Suprapubic skin (tissue), 4 donors: ENCODE measurements at regions not wholly inside any gene's neighbourhood (a gene's known extent, or its start where the extent isn't known, plus 50 kb on each side); places are given as distances from the start of the nearest gene placed in this dataset.

Experiments used
- DNase-seq, 2 donors: peaks; one replicate each; pipeline ENCODE4 v3.0.0-alpha.2; 2019; ENCODE audit warnings: low spot score in 2 of 2
- H3K27ac ChIP-seq: fragments of 200-600 bp; sonication (generic); one replicate; pipeline ENCODE4 v1.5.1; 2019
- H3K27me3 ChIP-seq: fragments of 200-600 bp; sonication (generic); one replicate; pipeline ENCODE4 v1.5.1; 2019
- H3K36me3 ChIP-seq: fragments of 200-600 bp; sonication (generic); one replicate; pipeline ENCODE4 v1.5.1; 2019
- H3K4me1 ChIP-seq: fragments of 200-600 bp; sonication (generic); one replicate; pipeline ENCODE4 v1.5.1; 2019
- H3K4me3 ChIP-seq: fragments of 200-600 bp; sonication (generic); one replicate; pipeline ENCODE4 v1.5.1; 2019; ENCODE audit warnings: mild to moderate bottlenecking
- H3K9me3 ChIP-seq: fragments of 200-600 bp; sonication (generic); one replicate; pipeline ENCODE4 v1.5.1; 2019
- EP300 ChIP-seq: sonication (generic); formaldehyde crosslinking; IDR thresholded peaks from one replicate; pipeline ENCODE4 v1.6.1; 2017; ENCODE audit warnings: antibody characterized with exemption
- POLR2A ChIP-seq, 2 donors: fragments of 450-650 bp; IDR thresholded peaks; one replicate each; pipeline ENCODE4 v1.6.1; 2017; ENCODE audit warnings: antibody characterized with exemption in 2 of 2, mild to moderate bottlenecking in 2 of 2, moderate library complexity in 2 of 2
- POLR2AphosphoS5 ChIP-seq, 3 donors: sonication (generic); formaldehyde crosslinking; IDR thresholded peaks; one replicate each; pipeline ENCODE4 v1.6.1; 2017; ENCODE audit warnings: antibody characterized with exemption in 3 of 3
- WGBS: methylation state at CpG from one replicate; pipeline ENCODE4 v1.1.5; 2018; 5-methylcytosine and 5-hydroxymethylcytosine counted together
- TF ChIP-seq, protein P1 (sequence below), 2 donors: fragments of 200-600 bp in 1 of 2; fragments of 450-650 bp in 1 of 2; sonication (generic) in 1 of 2; IDR thresholded peaks; one replicate each; pipeline ENCODE4 v1.5.1; 2016 to 2019; ENCODE audit warnings: antibody characterized with exemption in 2 of 2, mild to moderate bottlenecking in 1 of 2, moderate library complexity in 1 of 2

DNA sequence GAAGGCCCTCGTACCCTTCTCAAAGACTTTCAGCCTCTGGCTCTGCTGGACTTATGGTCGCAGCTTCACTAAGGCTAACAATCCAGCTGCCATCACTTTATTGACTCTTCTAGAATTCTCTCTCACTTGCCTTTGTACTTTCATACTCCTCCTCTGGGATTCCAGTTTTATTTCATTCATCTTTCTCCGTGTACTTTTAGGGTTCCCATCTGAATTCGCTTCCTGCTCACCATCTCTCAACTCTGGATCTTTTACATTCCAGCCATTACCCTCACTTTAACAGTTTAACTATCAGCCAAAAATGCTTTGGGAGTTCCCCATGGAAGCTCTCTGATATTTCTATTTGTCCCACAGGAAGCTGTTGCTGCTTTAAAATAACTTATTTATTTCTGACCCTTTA lies 149.3 kb upstream of the KL start:
- no peaks in the 10 kb centered on the region for H3K9me3 ChIP-seq
- no peaks in the 10 kb centered on the region for H3K27me3 ChIP-seq
- no peak for DNase-seq
- 75% methylated on average over 4 of the region's 4 CpGs for WGBS
- H3K27ac ChIP-seq: no peak overlapping the region
- H3K36me3 ChIP-seq: no peaks in the 10 kb centered on the region
- TF ChIP-seq POLR2AphosphoS5 (IDR thresholded peaks at IDR 0.05) (no peak), EP300 (no peak), POLR2A (IDR thresholded peaks at IDR 0.05) (no peak)
- TF ChIP-seq, protein P1, sequence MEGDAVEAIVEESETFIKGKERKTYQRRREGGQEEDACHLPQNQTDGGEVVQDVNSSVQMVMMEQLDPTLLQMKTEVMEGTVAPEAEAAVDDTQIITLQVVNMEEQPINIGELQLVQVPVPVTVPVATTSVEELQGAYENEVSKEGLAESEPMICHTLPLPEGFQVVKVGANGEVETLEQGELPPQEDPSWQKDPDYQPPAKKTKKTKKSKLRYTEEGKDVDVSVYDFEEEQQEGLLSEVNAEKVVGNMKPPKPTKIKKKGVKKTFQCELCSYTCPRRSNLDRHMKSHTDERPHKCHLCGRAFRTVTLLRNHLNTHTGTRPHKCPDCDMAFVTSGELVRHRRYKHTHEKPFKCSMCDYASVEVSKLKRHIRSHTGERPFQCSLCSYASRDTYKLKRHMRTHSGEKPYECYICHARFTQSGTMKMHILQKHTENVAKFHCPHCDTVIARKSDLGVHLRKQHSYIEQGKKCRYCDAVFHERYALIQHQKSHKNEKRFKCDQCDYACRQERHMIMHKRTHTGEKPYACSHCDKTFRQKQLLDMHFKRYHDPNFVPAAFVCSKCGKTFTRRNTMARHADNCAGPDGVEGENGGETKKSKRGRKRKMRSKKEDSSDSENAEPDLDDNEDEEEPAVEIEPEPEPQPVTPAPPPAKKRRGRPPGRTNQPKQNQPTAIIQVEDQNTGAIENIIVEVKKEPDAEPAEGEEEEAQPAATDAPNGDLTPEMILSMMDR (IDR thresholded peaks at IDR 0.05): no peak
- H3K4me1 ChIP-seq: no peaks in the 10 kb centered on the region
- H3K4me3 ChIP-seq: no peak overlapping the region

DNA sequence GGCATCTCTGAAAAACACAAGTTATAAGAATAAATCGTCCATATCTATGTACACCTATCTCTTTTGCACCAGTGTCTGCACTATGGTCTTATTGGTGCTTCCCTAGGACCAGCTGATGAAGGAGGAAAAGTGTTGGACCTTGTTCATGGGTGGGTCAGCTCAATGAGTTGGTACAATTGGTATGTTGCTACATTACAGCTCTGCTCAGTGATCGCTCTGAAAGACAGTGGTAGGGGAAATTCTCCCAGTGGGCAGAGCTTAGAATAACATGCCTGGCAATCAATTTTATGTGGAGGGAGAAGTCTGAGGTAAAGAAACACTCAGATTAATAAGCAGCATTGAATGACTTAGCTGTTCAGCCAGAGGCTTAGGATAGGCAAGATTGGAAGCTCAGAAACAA lies 138.7 kb upstream of the KL start:
- Histone ChIP-seq H3K9me3 (no peaks in the 10 kb centered on the region), H3K27me3 (no peaks in the 10 kb centered on the region), H3K4me1 (peaks cover 14% of the 10 kb centered on the region), H3K36me3 (no peaks in the 10 kb centered on the region), H3K4me3 (no peak overlapping the region), H3K27ac (no peak overlapping the region)
- WGBS: 83% methylated on average over 2 of the region's 2 CpGs
- TF ChIP-seq POLR2A (IDR thresholded peaks at IDR 0.05) (no peak), POLR2AphosphoS5 (IDR thresholded peaks at IDR 0.05) (no peak), EP300 (no peak)
- TF ChIP-seq, protein P1 (IDR thresholded peaks at IDR 0.05): no peak
- no peak for DNase-seq

DNA sequence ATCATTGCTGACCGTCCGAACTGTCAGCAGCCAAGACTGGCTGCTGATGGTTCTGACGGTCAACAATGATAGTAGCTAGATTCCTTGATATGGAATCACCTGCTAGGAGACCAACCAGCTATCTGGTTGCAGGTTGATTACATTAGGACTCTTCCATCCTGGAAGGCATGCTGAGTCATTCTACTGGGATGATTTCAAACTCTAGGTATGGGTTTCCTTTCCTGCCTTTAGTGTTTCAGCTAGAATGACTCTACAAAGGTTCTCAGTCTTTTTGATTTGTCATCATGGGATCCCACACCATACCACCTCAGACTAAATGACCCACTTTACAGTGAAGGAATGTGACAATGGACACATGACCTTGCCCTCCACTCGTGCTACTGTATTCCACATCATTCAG lies 138.1 kb upstream of the KL start:
- H3K4me3 ChIP-seq: no peak overlapping the region
- H3K4me1 ChIP-seq: peaks cover 14% of the 10 kb centered on the region
- no peak overlapping the region for H3K27ac ChIP-seq
- no peak for DNase-seq
- no peaks in the 10 kb centered on the region for H3K36me3 ChIP-seq
- WGBS: 79% methylated on average over 4 of the region's 4 CpGs
- no peaks in the 10 kb centered on the region for H3K9me3 ChIP-seq
- TF ChIP-seq EP300: no peak
- no peak for TF ChIP-seq POLR2AphosphoS5 (IDR thresholded peaks at IDR 0.05)
- no peak for TF ChIP-seq POLR2A (IDR thresholded peaks at IDR 0.05)
- TF ChIP-seq, protein P1 (IDR thresholded peaks at IDR 0.05): no peak
- no peaks in the 10 kb centered on the region for H3K27me3 ChIP-seq

DNA sequence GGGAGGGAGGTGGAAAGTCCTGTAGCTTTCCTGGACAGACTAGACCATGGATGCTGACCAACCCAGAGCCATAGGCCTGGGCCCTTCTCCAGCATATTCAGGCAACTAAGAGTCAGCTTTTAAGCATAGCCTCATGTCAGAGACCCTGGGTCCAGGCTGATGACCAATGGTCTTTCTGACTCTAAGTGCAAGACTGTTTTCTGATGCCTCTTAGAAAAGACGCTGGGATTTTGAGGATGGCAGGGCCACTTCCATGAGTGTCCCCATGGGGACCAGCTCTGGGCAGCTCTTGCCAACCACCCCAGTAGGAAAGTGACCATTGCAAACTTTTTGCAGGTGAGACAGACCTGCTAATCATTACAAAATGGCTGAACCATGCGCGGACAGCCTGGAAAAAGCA lies 135.6 kb upstream of the KL start:
- 81% methylated on average over 3 of the region's 3 CpGs for WGBS
- H3K4me3 ChIP-seq: no peak overlapping the region
- H3K36me3 ChIP-seq: no peaks in the 10 kb centered on the region
- TF ChIP-seq, protein P1 (IDR thresholded peaks at IDR 0.05): no peak
- TF ChIP-seq POLR2A (IDR thresholded peaks at IDR 0.05): no peak
- TF ChIP-seq EP300: no peak
- TF ChIP-seq POLR2AphosphoS5 (IDR thresholded peaks at IDR 0.05): no peak
- H3K4me1 ChIP-seq: peaks cover 14% of the 10 kb centered on the region
- no peaks in the 10 kb centered on the region for H3K9me3 ChIP-seq
- H3K27ac ChIP-seq: no peak overlapping the region
- DNase-seq: no peak
- no peaks in the 10 kb centered on the region for H3K27me3 ChIP-seq

DNA sequence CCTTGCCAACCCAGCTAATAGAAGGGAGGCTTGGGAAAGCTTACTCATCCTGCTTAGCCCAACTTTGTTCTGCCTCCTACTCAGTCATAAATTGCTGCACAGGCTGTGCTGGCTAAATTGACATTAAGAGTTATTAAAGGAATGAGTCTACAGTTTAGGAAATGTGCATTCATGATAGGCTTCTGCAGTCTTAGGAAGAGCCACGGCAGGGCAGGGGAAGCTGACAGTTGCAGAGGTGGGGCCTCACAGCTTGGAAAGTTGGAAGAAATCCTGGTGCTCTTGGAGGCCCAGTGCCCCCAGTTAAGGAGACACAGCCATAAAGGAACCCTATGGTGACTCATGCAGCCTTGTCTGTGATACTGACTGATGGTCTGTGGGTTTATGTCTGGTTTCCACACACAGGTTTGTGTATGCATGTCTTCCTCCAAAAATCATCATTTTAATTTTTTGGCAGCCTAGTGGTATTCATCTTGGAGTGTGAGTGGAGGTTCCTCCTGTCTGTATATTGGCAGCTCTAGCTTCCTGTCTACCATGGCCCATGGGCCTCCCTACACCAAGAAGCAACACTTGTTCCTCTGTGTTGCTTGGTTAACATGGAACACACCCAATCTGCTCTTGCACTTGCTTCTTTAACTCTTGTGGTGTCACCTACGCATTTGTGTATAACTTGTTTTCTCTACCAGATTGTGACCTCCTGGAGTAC lies 135.0 kb upstream of the KL start:
- no peak for DNase-seq
- Histone ChIP-seq H3K27ac (no peak overlapping the region), H3K9me3 (no peaks in the 10 kb centered on the region), H3K36me3 (no peaks in the 10 kb centered on the region), H3K27me3 (no peaks in the 10 kb centered on the region), H3K4me1 (peaks cover 14% of the 10 kb centered on the region), H3K4me3 (no peak overlapping the region)
- no peak for TF ChIP-seq POLR2AphosphoS5 (IDR thresholded peaks at IDR 0.05)
- TF ChIP-seq EP300: no peak
- TF ChIP-seq, protein P1 (IDR thresholded peaks at IDR 0.05): no peak
- TF ChIP-seq POLR2A (IDR thresholded peaks at IDR 0.05): no peak
- WGBS: 49% methylated on average over 2 of the region's 2 CpGs
